Right atrium auricular region (tissue), 2 donors: ENCODE measurements at regions not wholly inside any gene's neighbourhood (a gene's known extent, or its start where the extent isn't known, plus 50 kb on each side); places are given as distances from the start of the nearest gene placed in this dataset.

ENCODE experiments used
- DNase-seq: peaks from one replicate; pipeline ENCODE4 v3.0.0-alpha.2; 2019; ENCODE audit warnings: low spot score
- H3K27ac ChIP-seq, 2 donors: fragments of 200-600 bp; sonication (generic); 1 replicate in 1 of 2; 2 replicates in 1 of 2; pipeline ENCODE4 v1.5.1; 2016 to 2019
- H3K27me3 ChIP-seq, 2 donors: fragments of 200-600 bp; sonication (generic); one replicate each; pipeline versions ENCODE4 v1.5.1 to v1.6.0; 2017 to 2019
- H3K36me3 ChIP-seq: fragments of 200-600 bp; sonication (generic); one replicate; pipeline ENCODE4 v1.5.1; 2016
- H3K4me1 ChIP-seq, 2 donors: fragments of 200-600 bp; sonication (generic); one replicate each; pipeline versions ENCODE4 v1.5.1 to v1.6.0; 2017 to 2019
- H3K4me3 ChIP-seq, 2 donors: fragments of 200-600 bp; sonication (generic); 1 replicate in 1 of 2; 2 replicates in 1 of 2; pipeline ENCODE4 v1.5.1; 2017 to 2019; ENCODE audit warnings: mild to moderate bottlenecking in 1 of 2, moderate library complexity in 1 of 2
- H3K9me3 ChIP-seq, 2 donors: fragments of 200-600 bp; sonication (generic); one replicate each; pipeline ENCODE4 v1.5.1; 2019
- TF ChIP-seq, protein P1 (sequence below), 2 donors: fragments of 200-600 bp; sonication (generic); IDR thresholded peaks; one replicate each; pipeline ENCODE4 v1.5.1; 2019; ENCODE audit warnings: antibody characterized with exemption in 2 of 2

GRCh38 chr10:78761311-78761781 lies 307.4 kb upstream of the ZMIZ1 start:
- Histone ChIP-seq H3K4me1 (peaks cover 0 to 27% of the 10 kb centered on the region in 2 donors), H3K9me3 (no peaks in the 10 kb centered on the region), H3K27ac (no peak overlapping the region), H3K4me3 (no peak overlapping the region), H3K36me3 (no peaks in the 10 kb centered on the region), H3K27me3 (no peaks in the 10 kb centered on the region)
- TF ChIP-seq, protein P1, sequence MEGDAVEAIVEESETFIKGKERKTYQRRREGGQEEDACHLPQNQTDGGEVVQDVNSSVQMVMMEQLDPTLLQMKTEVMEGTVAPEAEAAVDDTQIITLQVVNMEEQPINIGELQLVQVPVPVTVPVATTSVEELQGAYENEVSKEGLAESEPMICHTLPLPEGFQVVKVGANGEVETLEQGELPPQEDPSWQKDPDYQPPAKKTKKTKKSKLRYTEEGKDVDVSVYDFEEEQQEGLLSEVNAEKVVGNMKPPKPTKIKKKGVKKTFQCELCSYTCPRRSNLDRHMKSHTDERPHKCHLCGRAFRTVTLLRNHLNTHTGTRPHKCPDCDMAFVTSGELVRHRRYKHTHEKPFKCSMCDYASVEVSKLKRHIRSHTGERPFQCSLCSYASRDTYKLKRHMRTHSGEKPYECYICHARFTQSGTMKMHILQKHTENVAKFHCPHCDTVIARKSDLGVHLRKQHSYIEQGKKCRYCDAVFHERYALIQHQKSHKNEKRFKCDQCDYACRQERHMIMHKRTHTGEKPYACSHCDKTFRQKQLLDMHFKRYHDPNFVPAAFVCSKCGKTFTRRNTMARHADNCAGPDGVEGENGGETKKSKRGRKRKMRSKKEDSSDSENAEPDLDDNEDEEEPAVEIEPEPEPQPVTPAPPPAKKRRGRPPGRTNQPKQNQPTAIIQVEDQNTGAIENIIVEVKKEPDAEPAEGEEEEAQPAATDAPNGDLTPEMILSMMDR (IDR thresholded peaks at IDR 0.05): no peak
- no peak for DNase-seq

- no peaks in the 10 kb centered on the region for H3K27me3 ChIP-seq
- no peak overlapping the region for H3K27ac ChIP-seq
- DNase-seq: no peak
- no peaks in the 10 kb centered on the region for H3K36me3 ChIP-seq
- H3K9me3 ChIP-seq: no peaks in the 10 kb centered on the region
- H3K4me1 ChIP-seq: peaks cover 0 to 19% of the 10 kb centered on the region in 2 donors
- TF ChIP-seq, protein P1 (IDR thresholded peaks at IDR 0.05): no peak
- no peak overlapping the region for H3K4me3 ChIP-seq
These were observed 306.6 kb upstream of the ZMIZ1 start for GRCh38 chr10:78762086-78762630.

DNA sequence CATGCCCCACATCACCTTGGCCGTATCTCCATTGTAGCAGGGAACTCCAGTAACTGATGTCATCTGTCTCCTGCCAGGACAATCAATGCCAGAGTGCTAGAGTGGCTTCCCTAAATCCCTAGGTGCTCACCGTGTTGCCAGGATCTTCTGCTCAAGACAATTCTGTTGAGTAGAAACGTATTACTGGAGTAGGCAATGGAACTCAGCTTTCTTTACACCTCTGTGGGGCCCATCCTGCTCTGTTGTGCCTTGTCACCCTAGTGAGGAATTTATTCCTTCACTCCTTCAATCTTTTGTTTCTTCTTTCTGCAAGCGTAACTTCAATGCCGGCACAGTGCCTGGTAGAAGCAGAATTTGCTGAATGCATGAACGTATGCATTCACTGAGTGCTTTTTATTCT lies 305.5 kb upstream of the ZMIZ1 start:
- TF ChIP-seq, protein P1 (IDR thresholded peaks at IDR 0.05): no peak
- Histone ChIP-seq H3K27me3 (no peaks in the 10 kb centered on the region), H3K4me3 (no peak overlapping the region), H3K27ac (peak overlapping the region; percentile 48 to 70), H3K9me3 (no peaks in the 10 kb centered on the region), H3K36me3 (no peaks in the 10 kb centered on the region), H3K4me1 (peaks cover 0 to 14% of the 10 kb centered on the region in 2 donors)
- DNase-seq: no peak

DNA sequence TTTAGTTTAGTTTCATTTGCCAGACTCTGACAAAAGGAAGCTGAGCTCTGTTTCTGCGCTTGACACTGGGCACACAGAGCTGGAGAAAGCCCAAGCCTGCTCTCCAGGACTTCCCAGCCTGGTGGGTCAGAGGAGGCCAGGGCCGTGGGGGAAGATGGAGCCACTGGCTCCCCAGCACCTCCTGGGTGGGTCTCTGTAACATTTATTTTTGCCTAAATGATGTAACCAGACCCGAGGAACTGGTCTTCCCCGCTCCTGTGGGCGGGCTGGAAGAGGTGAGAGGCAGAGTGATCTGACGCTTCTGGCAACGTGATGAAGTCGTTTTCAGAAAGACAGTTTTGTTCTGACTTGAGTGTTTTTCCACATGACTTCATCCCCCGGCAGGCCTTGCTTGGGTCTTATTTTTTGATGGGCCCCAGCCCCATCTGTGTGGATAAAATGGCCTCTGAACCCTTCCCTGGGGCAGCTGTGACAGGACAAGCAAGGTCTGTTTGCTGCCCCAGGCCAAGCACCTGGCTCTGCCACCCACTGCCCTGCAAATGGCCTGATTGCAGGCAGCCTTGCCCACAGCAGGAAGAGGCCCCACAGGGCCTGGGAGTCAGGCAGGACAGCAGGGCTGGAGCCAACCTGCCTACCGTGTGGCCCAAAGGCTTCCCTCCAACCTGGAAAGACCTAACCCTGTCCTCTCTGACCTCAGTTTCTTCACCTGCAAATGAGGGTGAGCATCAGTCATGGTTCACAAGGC lies 304.9 kb upstream of the ZMIZ1 start:
- TF ChIP-seq, protein P1 (IDR thresholded peaks at IDR 0.05): no peak
- peaks cover 0 to 14% of the 10 kb centered on the region in 2 donors for H3K4me1 ChIP-seq
- no peak for DNase-seq
- H3K4me3 ChIP-seq: no peak overlapping the region
- no peaks in the 10 kb centered on the region for H3K27me3 ChIP-seq
- H3K27ac ChIP-seq: peak overlapping the region; percentile 58 to 70
- no peaks in the 10 kb centered on the region for H3K36me3 ChIP-seq
- H3K9me3 ChIP-seq: no peaks in the 10 kb centered on the region

DNA sequence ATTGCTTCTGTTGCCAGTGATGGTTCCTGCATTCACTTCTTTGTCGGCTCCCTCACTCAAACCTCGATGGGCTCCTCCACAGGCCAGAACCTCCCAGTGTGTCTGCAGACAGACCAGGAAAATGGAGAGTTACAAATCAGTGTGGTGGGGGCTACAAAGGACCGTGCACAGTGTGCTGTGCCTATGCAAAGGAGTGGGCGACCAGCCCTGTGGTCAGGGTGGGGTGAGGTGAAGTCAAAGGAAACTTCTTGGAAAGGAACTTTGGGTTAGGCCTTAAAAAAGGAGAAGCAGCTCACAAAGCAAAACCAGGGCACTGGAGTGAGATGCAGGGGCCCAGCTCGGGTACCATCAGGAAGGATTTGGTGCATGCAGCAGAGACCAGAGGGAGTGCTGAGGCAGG lies 304.3 kb upstream of the ZMIZ1 start:
- TF ChIP-seq, protein P1 (IDR thresholded peaks at IDR 0.05): no peak
- DNase-seq: no peak
- no peaks in the 10 kb centered on the region for H3K27me3 ChIP-seq
- peaks cover 0 to 14% of the 10 kb centered on the region in 2 donors for H3K4me1 ChIP-seq
- no peaks in the 10 kb centered on the region for H3K9me3 ChIP-seq
- peak overlapping the region; percentile 58 to 70 for H3K27ac ChIP-seq
- no peak overlapping the region for H3K4me3 ChIP-seq
- no peaks in the 10 kb centered on the region for H3K36me3 ChIP-seq
